SK-N-SH (cell line): ENCODE measurements at regions not wholly inside any gene's neighbourhood (a gene's known extent, or its start where the extent isn't known, plus 50 kb on each side); places are given as distances from the start of the nearest gene placed in this dataset.

Experiments
- CTCF ChIP-seq: fragments of 200-600 bp; sonication (generic); IDR thresholded peaks from 2 replicates; pipeline ENCODE4 v1.6.1; 2017; ENCODE audit warnings: antibody characterized with exemption, mild to moderate bottlenecking, moderate library complexity
- EP300 ChIP-seq, 2 experiments: IDR thresholded peaks; 2 replicates each; pipeline versions ENCODE4 v1.4.0 to v1.6.1; 2012; ENCODE audit warnings: borderline replicate concordance in 1 of 2, low read depth in 1 of 2, low read length in 1 of 2
- EZH2phosphoT487 ChIP-seq: fragments of 200-600 bp; sonication (generic); IDR thresholded peaks from 2 replicates; pipeline ENCODE4 v1.6.1; 2017; ENCODE audit warnings: low read depth, mixed run types, mild to moderate bottlenecking, antibody characterized with exemption, moderate library complexity, borderline replicate concordance
- JUND ChIP-seq: IDR thresholded peaks from 2 replicates; pipeline ENCODE4 v1.4.0; 2012
- MAX ChIP-seq: IDR thresholded peaks from 2 replicates; pipeline ENCODE4 v1.4.0; 2012; ENCODE audit warnings: low read depth
- POLR2AphosphoS5 ChIP-seq: IDR thresholded peaks from 2 replicates; pipeline ENCODE4 v1.6.1; 2012; ENCODE audit warnings: low read depth, low read length
- RAD21 ChIP-seq: IDR thresholded peaks from 2 replicates; pipeline ENCODE4 v1.6.1; 2012; ENCODE audit warnings: mild to moderate bottlenecking, low read length
- REST ChIP-seq: IDR thresholded peaks from 2 replicates; pipeline ENCODE4 v1.6.1; 2012; ENCODE audit warnings: mild to moderate bottlenecking, low read depth, low read length, moderate library complexity
- RFX5 ChIP-seq: IDR thresholded peaks from 2 replicates; pipeline ENCODE4 v1.6.1; 2012; ENCODE audit warnings: mild to moderate bottlenecking, improper control_type of control experiment, low read length
- SIN3A ChIP-seq: IDR thresholded peaks from 2 replicates; pipeline ENCODE4 v1.6.1; 2012; ENCODE audit warnings: low read depth, mild to moderate bottlenecking, low read length, moderate library complexity, borderline replicate concordance
- SMC3 ChIP-seq: IDR thresholded peaks from 2 replicates; pipeline ENCODE4 v1.6.1; 2012; ENCODE audit warnings: low read depth, low read length, improper control_type of control experiment
- USF1 ChIP-seq: IDR thresholded peaks from 2 replicates; pipeline ENCODE4 v1.4.0; 2012; ENCODE audit warnings: low read depth, borderline replicate concordance
- USF2 ChIP-seq: fragments of 150-350 bp; IDR thresholded peaks from 2 replicates; pipeline ENCODE4 v1.6.1; 2017; ENCODE audit warnings: antibody characterized with exemption, low read length, low read depth, borderline replicate concordance
- YY1 ChIP-seq: IDR thresholded peaks from 2 replicates; pipeline ENCODE4 v1.4.0; 2012; ENCODE audit warnings: low read depth, mild to moderate bottlenecking

- no peak for TF ChIP-seq EZH2phosphoT487
- no peak for TF ChIP-seq EP300 (IDR thresholded peaks at IDR 0.05; ENCODE audit: borderline replicate concordance in 1 of 2, low read depth in 1 of 2, low read length in 1 of 2)
- no peak for TF ChIP-seq SIN3A
- no peak for TF ChIP-seq YY1
- no peak for TF ChIP-seq RFX5
- TF ChIP-seq CTCF, result no peak
- no peak for TF ChIP-seq SMC3
- no peak for TF ChIP-seq POLR2AphosphoS5
- no peak for TF ChIP-seq USF2
- TF ChIP-seq MAX, result no peak
- no peak for TF ChIP-seq REST
- TF ChIP-seq USF1, result no peak
- TF ChIP-seq JUND, result no peak
- TF ChIP-seq RAD21, result no peak
Measured at GRCh38 chr5:165919196-165919595, 2372.2 kb upstream of the WWC1 start.
